Esophagus squamous epithelium (tissue), 4 donors: ENCODE measurements at regions not wholly inside any gene's neighbourhood (a gene's known extent, or its start where the extent isn't known, plus 50 kb on each side); places are given as distances from the start of the nearest gene placed in this dataset.

Source experiments
- POLR2A ChIP-seq, 4 donors: fragments of 450-650 bp; IDR thresholded peaks; one replicate each; pipeline ENCODE4 v1.6.1; 2017; ENCODE audit warnings: antibody characterized with exemption in 4 of 4, mild to moderate bottlenecking in 4 of 4, moderate library complexity in 3 of 4
- TF ChIP-seq, protein P1 (sequence below), 6 experiments: fragments of 450-650 bp in 4 of 6; fragments of 200-600 bp in 2 of 6; sonication (generic) in 2 of 6; IDR thresholded peaks; one replicate each; pipeline ENCODE4 v1.5.1; 2016 to 2019; ENCODE audit warnings: antibody characterized with exemption in 6 of 6, mild to moderate bottlenecking in 4 of 6, moderate library complexity in 4 of 6

DNA sequence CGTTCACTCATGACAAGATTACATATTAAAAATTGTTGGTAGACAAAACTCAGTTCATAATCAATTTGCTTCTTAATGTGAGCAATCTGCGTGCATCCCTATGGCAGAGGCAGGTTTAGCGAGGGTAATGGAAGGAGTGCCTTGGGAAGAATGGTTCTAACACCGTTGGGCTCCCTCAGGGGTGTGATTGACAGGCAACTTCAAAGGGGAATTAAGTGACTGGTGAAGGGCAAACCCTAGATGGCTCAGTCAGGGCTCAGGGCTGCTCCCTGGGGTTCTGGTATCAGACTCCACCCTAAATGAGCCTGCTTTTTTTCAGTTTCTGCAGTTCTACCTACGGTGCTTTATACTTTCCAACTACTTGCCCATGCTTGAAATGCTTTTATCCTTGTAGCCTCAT is 419.5 kb upstream of the CELF4 start:
- TF ChIP-seq, protein P1, sequence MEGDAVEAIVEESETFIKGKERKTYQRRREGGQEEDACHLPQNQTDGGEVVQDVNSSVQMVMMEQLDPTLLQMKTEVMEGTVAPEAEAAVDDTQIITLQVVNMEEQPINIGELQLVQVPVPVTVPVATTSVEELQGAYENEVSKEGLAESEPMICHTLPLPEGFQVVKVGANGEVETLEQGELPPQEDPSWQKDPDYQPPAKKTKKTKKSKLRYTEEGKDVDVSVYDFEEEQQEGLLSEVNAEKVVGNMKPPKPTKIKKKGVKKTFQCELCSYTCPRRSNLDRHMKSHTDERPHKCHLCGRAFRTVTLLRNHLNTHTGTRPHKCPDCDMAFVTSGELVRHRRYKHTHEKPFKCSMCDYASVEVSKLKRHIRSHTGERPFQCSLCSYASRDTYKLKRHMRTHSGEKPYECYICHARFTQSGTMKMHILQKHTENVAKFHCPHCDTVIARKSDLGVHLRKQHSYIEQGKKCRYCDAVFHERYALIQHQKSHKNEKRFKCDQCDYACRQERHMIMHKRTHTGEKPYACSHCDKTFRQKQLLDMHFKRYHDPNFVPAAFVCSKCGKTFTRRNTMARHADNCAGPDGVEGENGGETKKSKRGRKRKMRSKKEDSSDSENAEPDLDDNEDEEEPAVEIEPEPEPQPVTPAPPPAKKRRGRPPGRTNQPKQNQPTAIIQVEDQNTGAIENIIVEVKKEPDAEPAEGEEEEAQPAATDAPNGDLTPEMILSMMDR (IDR thresholded peaks at IDR 0.05), result no peak
- TF ChIP-seq POLR2A (IDR thresholded peaks at IDR 0.05), result no peak
